PC-9 (cell line): ENCODE measurements at regions not wholly inside any gene's neighbourhood (a gene's known extent, or its start where the extent isn't known, plus 50 kb on each side); places are given as distances from the start of the nearest gene placed in this dataset.

Source experiments
- BruUV-seq: library from RNA; stranded (reverse); fragments of 400-500 nt; replicated peaks from 2 replicates; lab custom pipeline; 2021; lab: Mats Ljungman, UMichigan
- CTCF ChIA-PET: fragments of 300-600 bp; sonication (Branson Sonifier 250); formaldehyde crosslinking; loops from one replicate; lab custom pipeline; 2022; ENCODE audit warnings: antibody characterized with exemption; lab: Charles Lee
- POLR2A ChIA-PET: fragments of 300-600 bp; sonication (Branson Sonifier 250); formaldehyde crosslinking; loops from one replicate; lab custom pipeline; 2022; ENCODE audit warnings: antibody characterized with exemption; ENCODE audit not compliant: unreplicated experiment; lab: Charles Lee
- DNase-seq, 2 experiments: peaks; one replicate each; pipeline versions ENCODE4 v3.0.0 to v3.0.0-alpha.2; 2015 to 2022; ENCODE audit warnings: mixed read lengths in 1 of 2
- H2AFZ ChIP-seq: fragments of 200-600 bp; sonication (generic); 2 replicates; pipeline ENCODE4 v1.8.1; 2017; ENCODE audit warnings: antibody characterized with exemption
- H3F3A ChIP-seq: fragments of 200-600 bp; sonication (generic); 2 replicates; pipeline ENCODE4 v1.8.1; 2017; ENCODE audit warnings: antibody characterized with exemption, mild to moderate bottlenecking, low read depth; ENCODE audit not compliant: insufficient read depth
- H3K27ac ChIP-seq: fragments of 200-600 bp; sonication (generic); 2 replicates; pipeline ENCODE4 v1.6.1; 2016; ENCODE audit warnings: mixed run types
- H3K27me3 ChIP-seq: fragments of 200-600 bp; sonication (generic); 2 replicates; pipeline ENCODE4 v1.6.1; 2016; ENCODE audit warnings: low read depth, mixed run types; ENCODE audit not compliant: insufficient read depth
- H3K36me3 ChIP-seq: fragments of 200-600 bp; sonication (generic); 2 replicates; pipeline ENCODE4 v1.6.1; 2016; ENCODE audit warnings: low read depth, mixed run types
- H3K4me1 ChIP-seq: fragments of 200-600 bp; sonication (generic); replicated peaks from 2 replicates; pipeline ENCODE4 v1.6.1; 2016; ENCODE audit warnings: mixed run types; ENCODE audit not compliant: insufficient read depth
- H3K4me2 ChIP-seq: fragments of 200-600 bp; sonication (generic); 2 replicates; pipeline ENCODE4 v1.6.1; 2017; ENCODE audit warnings: mixed run types
- H3K4me3 ChIP-seq: fragments of 200-600 bp; sonication (generic); 2 replicates; pipeline ENCODE4 v1.6.1; 2016; ENCODE audit warnings: mixed run types
- H3K79me2 ChIP-seq: fragments of 200-600 bp; sonication (generic); 2 replicates; pipeline ENCODE4 v1.6.1; 2017; ENCODE audit warnings: low read depth, mixed run types
- H3K9me2 ChIP-seq: fragments of 200-600 bp; sonication (generic); 2 replicates; pipeline ENCODE4 v1.8.1; 2017; ENCODE audit warnings: mild to moderate bottlenecking; ENCODE audit not compliant: insufficient read depth
- H3K9me3 ChIP-seq: fragments of 200-600 bp; sonication (generic); 2 replicates; pipeline ENCODE4 v1.8.1; 2016; ENCODE audit warnings: low read depth; ENCODE audit not compliant: insufficient read depth
- H4K20me1 ChIP-seq: fragments of 200-600 bp; sonication (generic); 2 replicates; pipeline ENCODE4 v1.8.1; 2017; ENCODE audit not compliant: insufficient read depth
- EZH2 ChIP-seq: fragments of 200-600 bp; sonication (generic); IDR thresholded peaks from 2 replicates; pipeline ENCODE4 v1.8.0; 2017; ENCODE audit warnings: antibody characterized with exemption, low read depth
- intact Hi-C: fragments of 100-400 bp; cut with micrococcal nuclease; formaldehyde crosslinking; loops from one replicate; pipeline ENCODE4 v1.10.0; 2022; ENCODE audit not compliant: unreplicated experiment
- TF ChIP-seq, protein P1 (sequence below): fragments of 200-600 bp; sonication (generic); conservative IDR thresholded peaks from 2 replicates; pipeline ENCODE4 v1.6.1; 2017; ENCODE audit warnings: mixed run types, antibody characterized with exemption, mild to moderate bottlenecking, moderate library complexity

DNA sequence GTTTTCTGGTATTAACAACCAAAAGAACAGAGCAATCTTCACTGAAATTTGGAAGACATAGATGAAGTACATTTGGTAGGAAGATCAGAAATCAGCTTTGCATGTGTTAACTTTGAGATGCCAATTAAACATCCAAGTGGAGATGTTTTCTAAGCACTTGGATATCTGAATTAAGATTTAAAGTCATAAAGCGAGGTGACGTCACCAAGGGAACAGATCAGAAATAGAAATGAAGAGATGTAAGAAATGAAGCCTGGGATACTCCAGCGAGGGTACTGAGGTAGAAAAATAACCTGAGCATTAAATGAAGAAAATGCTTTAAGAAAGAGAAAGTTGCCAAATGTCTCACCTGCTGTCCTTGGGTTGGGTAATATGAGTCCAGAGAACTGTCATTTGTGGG lies 1223.3 kb downstream of the MAT2B start:
- BruUV-seq: no TSS peak
- no peaks in the 10 kb centered on the region for H3K36me3 ChIP-seq
- no peaks in the 10 kb centered on the region for H3K79me2 ChIP-seq
- H3K9me3 ChIP-seq: no peaks in the 10 kb centered on the region
- H2AFZ ChIP-seq: no peak overlapping the region
- no peak for DNase-seq
- H3K9me2 ChIP-seq: no peaks in the 10 kb centered on the region
- no peak overlapping the region for H3K4me3 ChIP-seq
- CTCF ChIA-PET: no interaction called here
- no peaks in the 10 kb centered on the region for H3K4me1 ChIP-seq
- no peaks in the 10 kb centered on the region for H3F3A ChIP-seq
- no peaks in the 10 kb centered on the region for H4K20me1 ChIP-seq
- no peak overlapping the region for H3K27ac ChIP-seq
- intact Hi-C loops: no loop called here
- POLR2A ChIA-PET: no interaction called here
- TF ChIP-seq, protein P1, sequence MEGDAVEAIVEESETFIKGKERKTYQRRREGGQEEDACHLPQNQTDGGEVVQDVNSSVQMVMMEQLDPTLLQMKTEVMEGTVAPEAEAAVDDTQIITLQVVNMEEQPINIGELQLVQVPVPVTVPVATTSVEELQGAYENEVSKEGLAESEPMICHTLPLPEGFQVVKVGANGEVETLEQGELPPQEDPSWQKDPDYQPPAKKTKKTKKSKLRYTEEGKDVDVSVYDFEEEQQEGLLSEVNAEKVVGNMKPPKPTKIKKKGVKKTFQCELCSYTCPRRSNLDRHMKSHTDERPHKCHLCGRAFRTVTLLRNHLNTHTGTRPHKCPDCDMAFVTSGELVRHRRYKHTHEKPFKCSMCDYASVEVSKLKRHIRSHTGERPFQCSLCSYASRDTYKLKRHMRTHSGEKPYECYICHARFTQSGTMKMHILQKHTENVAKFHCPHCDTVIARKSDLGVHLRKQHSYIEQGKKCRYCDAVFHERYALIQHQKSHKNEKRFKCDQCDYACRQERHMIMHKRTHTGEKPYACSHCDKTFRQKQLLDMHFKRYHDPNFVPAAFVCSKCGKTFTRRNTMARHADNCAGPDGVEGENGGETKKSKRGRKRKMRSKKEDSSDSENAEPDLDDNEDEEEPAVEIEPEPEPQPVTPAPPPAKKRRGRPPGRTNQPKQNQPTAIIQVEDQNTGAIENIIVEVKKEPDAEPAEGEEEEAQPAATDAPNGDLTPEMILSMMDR: no peak
- TF ChIP-seq EZH2: no peak
- H3K4me2 ChIP-seq: no peak overlapping the region
- H3K27me3 ChIP-seq: no peaks in the 10 kb centered on the region

DNA sequence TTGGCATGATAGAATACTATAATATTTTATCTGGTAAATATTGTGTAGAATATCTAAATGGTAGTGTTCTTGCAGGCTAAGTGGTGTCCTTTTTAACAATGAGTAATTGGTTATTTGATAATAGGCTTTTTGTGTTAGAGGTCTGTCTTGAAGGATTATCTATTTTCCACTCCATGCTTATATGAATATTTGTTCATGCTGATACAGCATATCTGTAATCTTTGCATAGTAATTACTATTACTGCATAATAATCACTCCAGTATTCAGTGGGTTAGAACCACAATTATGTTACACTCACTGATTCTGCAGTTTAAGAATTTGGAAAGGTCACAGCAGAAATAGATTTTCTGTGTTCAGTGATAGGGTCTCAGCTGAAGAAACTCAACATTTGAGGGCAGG lies 1229.9 kb downstream of the MAT2B start:
- Histone ChIP-seq H3K4me3 (no peak overlapping the region), H3K9me3 (no peaks in the 10 kb centered on the region), H3F3A (no peaks in the 10 kb centered on the region), H3K4me2 (no peak overlapping the region), H2AFZ (no peak overlapping the region), H3K79me2 (no peaks in the 10 kb centered on the region), H3K27me3 (no peaks in the 10 kb centered on the region), H3K4me1 (no peaks in the 10 kb centered on the region), H3K9me2 (no peaks in the 10 kb centered on the region), H3K36me3 (no peaks in the 10 kb centered on the region), H3K27ac (no peak overlapping the region), H4K20me1 (no peaks in the 10 kb centered on the region)
- CTCF ChIA-PET: no interaction called here
- intact Hi-C loops: no loop called here
- no TSS peak for BruUV-seq
- POLR2A ChIA-PET: no interaction called here
- TF ChIP-seq EZH2: no peak
- TF ChIP-seq, protein P1: no peak
- DNase-seq: no peak

DNA sequence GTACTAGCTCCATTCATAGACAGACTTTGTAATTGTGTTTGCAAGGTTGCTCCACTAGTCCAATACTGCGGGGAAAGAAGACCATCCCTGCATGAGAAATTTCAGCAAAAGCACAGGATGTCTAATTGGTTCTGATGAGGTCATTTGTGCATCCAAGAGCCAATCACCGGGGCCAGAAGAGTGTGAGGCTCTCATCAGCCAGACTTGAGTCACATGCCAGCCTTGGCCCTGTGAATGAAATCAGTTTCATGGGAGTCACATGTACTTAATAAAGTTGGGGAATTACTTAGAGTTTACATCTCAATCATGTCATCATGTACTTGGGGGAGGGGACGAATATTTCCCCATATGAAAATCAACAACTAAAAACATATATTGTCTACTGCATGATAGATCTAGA lies 1236.0 kb downstream of the MAT2B start:
- H3K4me3 ChIP-seq: no peak overlapping the region
- H3K79me2 ChIP-seq: no peaks in the 10 kb centered on the region
- no TSS peak for BruUV-seq
- intact Hi-C loops: no loop called here
- H3K9me3 ChIP-seq: no peaks in the 10 kb centered on the region
- H3K27ac ChIP-seq: no peak overlapping the region
- no peaks in the 10 kb centered on the region for H3K36me3 ChIP-seq
- no peaks in the 10 kb centered on the region for H3K4me1 ChIP-seq
- ChIA-PET POLR2A (no interaction called here), CTCF (no interaction called here)
- H2AFZ ChIP-seq: no peak overlapping the region
- H4K20me1 ChIP-seq: no peaks in the 10 kb centered on the region
- no peak for DNase-seq
- TF ChIP-seq EZH2: no peak
- TF ChIP-seq, protein P1: no peak
- no peak overlapping the region for H3K4me2 ChIP-seq
- no peaks in the 10 kb centered on the region for H3K27me3 ChIP-seq
- no peaks in the 10 kb centered on the region for H3F3A ChIP-seq
- no peaks in the 10 kb centered on the region for H3K9me2 ChIP-seq
